Colonic mucosa (tissue), 4 donors: ENCODE measurements at regions not wholly inside any gene's neighbourhood (a gene's known extent, or its start where the extent isn't known, plus 50 kb on each side); places are given as distances from the start of the nearest gene placed in this dataset.
"Not testable (repeated sequence)": the region's sequence is repeated elsewhere in the genome, so short reads cannot be mapped to it uniquely, and the experiment has no call there.

ENCODE experiments used
- DNase-seq: peaks from one replicate; pipeline ENCODE4 v3.0.0-alpha.2; 2020
- H3K27ac ChIP-seq: fragments of 200-600 bp; one replicate; pipeline ENCODE4 v1.8.0; 2021
- H3K27me3 ChIP-seq: fragments of 200-600 bp; one replicate; pipeline ENCODE4 v1.8.0; 2021
- H3K36me3 ChIP-seq: fragments of 200-600 bp; one replicate; pipeline ENCODE4 v1.8.0; 2021
- H3K4me1 ChIP-seq: fragments of 200-600 bp; one replicate; pipeline ENCODE4 v1.8.0; 2021; ENCODE audit warnings: mild to moderate bottlenecking
- H3K4me3 ChIP-seq: fragments of 200-600 bp; one replicate; pipeline ENCODE4 v1.8.0; 2021
- H3K9ac ChIP-seq, 2 donors: one replicate each; pipeline ENCODE4 v1.7.0; 2013; ENCODE audit warnings: control low read depth in 2 of 2, low read depth in 2 of 2, low read length in 2 of 2
- H3K9me3 ChIP-seq: fragments of 200-600 bp; one replicate; pipeline ENCODE4 v1.8.0; 2021
- CTCF ChIP-seq: fragments of 200-600 bp; IDR thresholded peaks from one replicate; pipeline ENCODE4 v1.8.0; 2022; ENCODE audit warnings: antibody characterized with exemption, mild to moderate bottlenecking
- intact Hi-C: fragments of 100-400 bp; cut with DNase I; formaldehyde crosslinking; loops from one replicate; pipeline ENCODE4 v1.14.1; 2022
- donor health status: healthy.
- donor health status: DM: no; HTN: no; CAD: no.
- donor health status: DM: no; HTN: no; CAD: no.

GRCh38 chr1:228953207-228953606 is 217.9 kb downstream of the RHOU start:
- no peaks in the 10 kb centered on the region for H3K4me1 ChIP-seq
- TF ChIP-seq CTCF = no peak
- intact Hi-C loops = no loop called here
- no peaks in the 10 kb centered on the region for H3K9me3 ChIP-seq
- no peak overlapping the region for H3K4me3 ChIP-seq
- DNase-seq = no peak
- H3K27ac ChIP-seq = no peak overlapping the region
- H3K36me3 ChIP-seq = no peaks in the 10 kb centered on the region
- no peak overlapping the region for H3K9ac ChIP-seq
- H3K27me3 ChIP-seq = no peaks in the 10 kb centered on the region

DNA sequence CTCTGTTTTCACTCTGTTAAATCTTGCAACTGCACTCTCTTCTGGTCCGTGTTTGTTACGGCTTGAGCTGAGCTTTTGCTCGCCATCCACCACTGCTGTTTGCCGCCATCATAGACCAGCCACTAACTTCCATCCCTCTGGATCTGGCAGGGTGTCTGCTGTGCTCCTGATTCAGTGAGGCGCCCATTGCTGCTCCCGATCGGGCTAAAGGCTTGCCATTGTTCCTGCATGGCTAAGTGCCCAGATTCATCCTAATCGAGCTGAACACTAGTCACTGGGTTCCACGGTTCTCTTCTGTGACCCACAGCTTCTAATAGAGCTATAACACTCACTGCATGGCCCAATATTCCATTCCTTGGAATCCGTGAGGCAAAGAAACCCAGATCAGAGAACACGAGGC is 218.5 kb downstream of the RHOU start:
- DNase-seq, H3K27ac ChIP-seq, H3K4me3 ChIP-seq, H3K9ac ChIP-seq, H3K36me3 ChIP-seq, intact Hi-C loops, H3K4me1 ChIP-seq, H3K9me3 ChIP-seq, H3K27me3 ChIP-seq: not testable (repeated sequence)

GRCh38 chr1:228955691-228956090 is 220.4 kb downstream of the RHOU start:
- TF ChIP-seq CTCF = no peak
- intact Hi-C loops = no loop called here
- H3K9ac ChIP-seq = no peak overlapping the region
- H3K4me1 ChIP-seq = no peaks in the 10 kb centered on the region
- H3K27ac ChIP-seq = no peak overlapping the region
- no peak for DNase-seq
- H3K27me3 ChIP-seq = no peaks in the 10 kb centered on the region
- no peaks in the 10 kb centered on the region for H3K36me3 ChIP-seq
- no peaks in the 10 kb centered on the region for H3K9me3 ChIP-seq
- H3K4me3 ChIP-seq = no peak overlapping the region

DNA sequence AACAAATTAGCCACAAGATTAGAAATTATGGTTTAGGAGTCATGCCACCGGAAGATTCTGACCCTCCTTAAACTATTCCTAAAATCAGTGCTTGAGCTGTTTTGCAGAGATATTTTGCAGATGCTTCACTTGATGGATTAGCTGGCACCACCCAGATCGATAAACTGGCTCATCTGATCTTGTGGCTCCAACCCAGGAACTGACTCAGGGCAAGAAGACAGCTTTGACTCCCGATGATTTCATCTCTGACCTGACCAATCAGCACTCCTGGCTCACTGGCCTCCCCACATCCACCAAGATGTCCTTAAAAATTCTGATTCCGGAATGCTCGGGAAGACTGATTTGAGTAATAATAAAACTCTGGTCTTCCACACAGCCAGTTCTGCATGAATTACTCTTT is 221.6 kb downstream of the RHOU start:
- intact Hi-C loops = no loop called here
- no peaks in the 10 kb centered on the region for H3K27me3 ChIP-seq
- no peaks in the 10 kb centered on the region for H3K36me3 ChIP-seq
- H3K4me3 ChIP-seq = no peak overlapping the region
- no peak for DNase-seq
- H3K4me1 ChIP-seq = no peaks in the 10 kb centered on the region
- TF ChIP-seq CTCF = no peak
- H3K9me3 ChIP-seq = no peaks in the 10 kb centered on the region
- no peak overlapping the region for H3K9ac ChIP-seq
- no peak overlapping the region for H3K27ac ChIP-seq

DNA sequence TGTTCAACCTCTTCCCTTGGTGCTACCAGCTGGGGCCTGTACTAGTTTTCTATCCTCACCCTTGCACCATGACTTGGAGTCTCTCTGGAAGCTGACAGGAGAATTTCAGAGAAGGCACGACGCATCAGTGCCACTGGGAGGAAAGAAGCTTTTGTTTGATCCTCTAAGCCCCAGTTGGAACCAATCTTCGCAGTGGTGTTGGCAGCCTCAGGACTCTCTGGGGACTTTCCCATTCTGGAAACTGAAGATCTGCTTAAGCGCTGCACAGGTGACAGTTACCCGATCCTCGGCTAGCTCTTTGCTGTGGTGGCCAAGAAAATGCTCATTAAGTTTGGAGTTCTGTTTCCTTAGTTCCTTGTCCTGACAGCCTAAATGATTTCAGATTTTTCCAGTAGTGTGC is 222.3 kb downstream of the RHOU start:
- Histone ChIP-seq H3K4me3 (no peak overlapping the region), H3K9me3 (no peaks in the 10 kb centered on the region), H3K27ac (no peak overlapping the region), H3K4me1 (no peaks in the 10 kb centered on the region), H3K27me3 (no peaks in the 10 kb centered on the region), H3K9ac (no peak overlapping the region), H3K36me3 (no peaks in the 10 kb centered on the region)
- intact Hi-C loops = no loop called here
- no peak for TF ChIP-seq CTCF
- DNase-seq = no peak

DNA sequence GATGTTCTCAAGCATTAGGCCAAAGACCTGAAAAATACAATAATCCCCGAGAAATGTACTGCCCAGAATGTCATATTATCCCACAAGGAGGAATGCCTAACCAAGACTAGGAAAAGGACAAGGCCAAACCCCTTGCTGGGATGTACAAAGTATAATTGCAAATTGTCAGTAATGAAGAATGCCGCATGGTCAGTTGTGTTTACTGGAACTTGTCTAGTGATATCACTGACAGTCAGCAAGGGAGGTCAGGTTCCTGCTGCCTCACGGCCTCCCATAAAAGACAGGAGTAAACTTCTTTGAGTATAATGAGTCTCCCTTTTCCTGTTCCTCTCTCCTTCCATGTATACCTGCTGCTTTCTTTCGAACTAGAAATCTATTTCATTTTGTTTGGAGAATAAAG is 222.8 kb downstream of the RHOU start:
- no peaks in the 10 kb centered on the region for H3K27me3 ChIP-seq
- H3K36me3 ChIP-seq = no peaks in the 10 kb centered on the region
- no peaks in the 10 kb centered on the region for H3K9me3 ChIP-seq
- no peak overlapping the region for H3K9ac ChIP-seq
- no peak overlapping the region for H3K27ac ChIP-seq
- no peak for TF ChIP-seq CTCF
- H3K4me3 ChIP-seq = no peak overlapping the region
- H3K4me1 ChIP-seq = no peaks in the 10 kb centered on the region
- intact Hi-C loops = no loop called here
- no peak for DNase-seq
